ENCODE measurements at regions not wholly inside any gene's neighbourhood (a gene's known extent, or its start where the extent isn't known, plus 50 kb on each side); places are given as distances from the start of the nearest gene placed in this dataset.

- no peak for TF ChIP-seq EZH2 (IDR thresholded peaks at IDR 0.05; ENCODE audit: insufficient read depth, low read length)
- TF ChIP-seq, protein P1, sequence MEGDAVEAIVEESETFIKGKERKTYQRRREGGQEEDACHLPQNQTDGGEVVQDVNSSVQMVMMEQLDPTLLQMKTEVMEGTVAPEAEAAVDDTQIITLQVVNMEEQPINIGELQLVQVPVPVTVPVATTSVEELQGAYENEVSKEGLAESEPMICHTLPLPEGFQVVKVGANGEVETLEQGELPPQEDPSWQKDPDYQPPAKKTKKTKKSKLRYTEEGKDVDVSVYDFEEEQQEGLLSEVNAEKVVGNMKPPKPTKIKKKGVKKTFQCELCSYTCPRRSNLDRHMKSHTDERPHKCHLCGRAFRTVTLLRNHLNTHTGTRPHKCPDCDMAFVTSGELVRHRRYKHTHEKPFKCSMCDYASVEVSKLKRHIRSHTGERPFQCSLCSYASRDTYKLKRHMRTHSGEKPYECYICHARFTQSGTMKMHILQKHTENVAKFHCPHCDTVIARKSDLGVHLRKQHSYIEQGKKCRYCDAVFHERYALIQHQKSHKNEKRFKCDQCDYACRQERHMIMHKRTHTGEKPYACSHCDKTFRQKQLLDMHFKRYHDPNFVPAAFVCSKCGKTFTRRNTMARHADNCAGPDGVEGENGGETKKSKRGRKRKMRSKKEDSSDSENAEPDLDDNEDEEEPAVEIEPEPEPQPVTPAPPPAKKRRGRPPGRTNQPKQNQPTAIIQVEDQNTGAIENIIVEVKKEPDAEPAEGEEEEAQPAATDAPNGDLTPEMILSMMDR (IDR thresholded peaks at IDR 0.05; ENCODE audit: insufficient read depth, low read depth, low read length), result no peak
These were observed 100.0 kb upstream of the MLIP start for GRCh38 chr6:54011277-54011648.

Measured in astrocyte (in vitro differentiated cells and primary cell).